GM18507 (cell line): ENCODE measurements at regions not wholly inside any gene's neighbourhood (a gene's known extent, or its start where the extent isn't known, plus 50 kb on each side); places are given as distances from the start of the nearest gene placed in this dataset.

Experiments
- DNase-seq: peaks from one replicate; pipeline ENCODE4 v3.0.0; 2011; ENCODE audit warnings: low read depth; ENCODE audit not compliant: insufficient read length; ENCODE audit errors: extremely low spot score
- FAIRE-seq: peaks from 2 replicates; lab custom pipeline; 2011; peaks lifted over from hg19 to GRCh38; lab: Jason Lieb, UNC

GRCh38 chr12:97005174-97005573, 98.1 kb downstream of the NEDD1 start:
- no peak for FAIRE-seq
- DNase-seq, result no peak

- DNase-seq (no peak), FAIRE-seq (no peak)
Measured at GRCh38 chr12:97005646-97006045, 98.6 kb downstream of the NEDD1 start.

DNA sequence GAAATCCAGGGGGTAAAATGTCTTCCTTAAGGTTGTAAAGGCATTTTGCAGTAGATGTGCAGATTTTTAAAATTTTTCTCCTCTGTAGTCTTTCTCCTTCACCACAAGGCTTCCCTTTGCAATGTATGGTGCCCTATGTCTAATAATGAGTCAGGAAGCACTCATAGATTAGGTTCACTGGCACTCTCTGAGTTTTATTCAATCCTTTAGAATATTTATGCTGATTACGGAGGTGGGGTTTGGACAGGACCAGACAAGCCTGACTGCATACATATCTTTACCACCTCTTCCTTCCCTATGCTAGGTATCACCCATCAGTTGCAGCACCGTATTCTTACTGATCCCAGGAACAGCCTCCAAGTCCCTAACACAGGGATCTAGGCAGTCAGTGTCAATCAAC, 99.5 kb downstream of the NEDD1 start:
- DNase-seq (no peak), FAIRE-seq (no peak)

DNA sequence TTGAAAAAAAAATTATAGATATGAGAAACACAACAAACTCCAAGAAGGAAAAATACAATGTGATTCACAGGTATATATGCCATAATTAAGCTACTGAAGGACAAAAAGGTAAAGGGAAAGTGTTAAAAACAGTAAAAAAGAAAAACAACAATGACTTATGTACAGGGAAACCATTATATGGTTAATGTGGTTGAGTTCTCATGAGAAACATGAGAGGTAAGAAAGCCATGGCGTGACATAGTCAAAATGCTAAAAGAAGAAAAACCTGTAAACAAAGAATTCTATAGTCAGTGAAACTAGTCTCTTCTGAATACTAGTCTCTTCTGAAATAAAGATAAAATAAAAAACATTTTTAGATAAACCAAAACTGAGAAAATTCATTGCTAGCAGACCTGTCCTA, 109.1 kb downstream of the NEDD1 start:
- FAIRE-seq, result no peak

GRCh38 chr12:97017213-97017612, 110.2 kb downstream of the NEDD1 start:
- FAIRE-seq, result no peak
- no peak for DNase-seq

More for the DNA sequence above, 109.1 kb downstream of the NEDD1 start:
- no peak for DNase-seq

- FAIRE-seq (no peak), DNase-seq (no peak)
Measured at GRCh38 chr12:97022536-97023230, 115.6 kb downstream of the NEDD1 start.

DNA sequence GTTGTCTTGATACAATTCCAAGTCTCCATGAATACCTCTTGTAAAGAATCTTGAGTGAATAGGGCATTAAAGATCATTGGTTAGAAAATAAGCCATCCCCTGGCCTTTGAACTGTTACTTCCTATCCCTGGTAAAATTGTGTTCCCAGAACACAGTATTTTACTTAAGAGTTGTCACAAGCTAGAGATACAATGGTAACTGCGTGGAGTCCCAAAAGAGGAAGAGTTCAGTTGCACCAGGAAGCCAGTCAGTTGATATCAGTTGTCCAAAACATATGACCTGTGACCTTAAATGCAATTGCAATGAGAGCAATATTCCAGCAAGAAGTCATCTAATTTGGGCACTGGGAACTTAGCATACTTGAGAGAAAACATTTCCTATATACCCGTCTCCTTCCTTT, 117.3 kb downstream of the NEDD1 start:
- no peak for DNase-seq
- no peak for FAIRE-seq

GRCh38 chr12:97026901-97027300, 119.8 kb downstream of the NEDD1 start:
- FAIRE-seq, result no peak
- DNase-seq, result no peak

DNA sequence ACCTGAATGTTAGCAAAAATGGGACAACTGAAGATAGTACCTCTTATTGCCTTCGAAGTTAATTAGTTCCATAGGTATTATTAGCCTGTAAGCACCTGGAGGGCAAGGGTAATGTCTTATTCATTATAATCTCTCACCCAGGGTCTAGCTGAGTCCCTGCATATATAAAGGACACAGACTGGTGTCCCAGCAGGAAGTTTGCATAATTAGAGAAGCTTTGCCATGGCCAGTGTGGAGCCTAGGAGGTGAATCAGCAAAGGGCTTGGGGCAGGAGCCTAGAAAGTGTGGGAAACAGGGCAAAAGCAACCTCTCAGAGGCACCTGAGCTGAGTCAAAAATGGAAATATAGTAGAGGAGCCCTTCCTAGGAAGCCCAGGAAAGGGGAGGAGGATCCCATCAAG, 120.4 kb downstream of the NEDD1 start:
- no peak for FAIRE-seq

GRCh38 chr12:97038131-97038530, 131.1 kb downstream of the NEDD1 start:
- FAIRE-seq, result no peak
- DNase-seq, result no peak

More for the DNA sequence above, 120.4 kb downstream of the NEDD1 start:
- no peak for DNase-seq

GRCh38 chr12:97038834-97039233, 131.8 kb downstream of the NEDD1 start:
- no peak for DNase-seq
- no peak for FAIRE-seq

- FAIRE-seq, result no peak
- DNase-seq, result no peak
Measured at GRCh38 chr12:97046901-97047300, 139.8 kb downstream of the NEDD1 start.

DNA sequence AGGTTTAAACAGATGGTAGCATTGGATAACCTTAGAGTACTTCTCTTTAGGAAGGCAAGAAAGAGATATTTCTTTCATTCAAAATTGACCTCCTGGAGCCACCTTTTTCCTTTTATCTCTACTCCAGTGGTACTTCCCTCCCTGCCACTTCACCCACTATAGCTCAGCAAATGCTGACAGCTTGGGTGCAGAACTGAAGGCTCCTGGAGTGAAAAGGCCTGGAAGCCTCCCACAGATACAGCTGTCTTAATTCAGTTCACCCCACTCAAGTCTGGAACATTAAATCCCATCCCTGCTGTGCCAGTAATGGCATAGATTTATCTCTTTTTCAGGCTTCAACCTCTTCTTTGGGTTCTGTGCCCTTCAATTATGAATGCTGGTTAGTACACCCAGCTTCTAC, 140.3 kb downstream of the NEDD1 start:
- DNase-seq (no peak), FAIRE-seq (no peak)

DNA sequence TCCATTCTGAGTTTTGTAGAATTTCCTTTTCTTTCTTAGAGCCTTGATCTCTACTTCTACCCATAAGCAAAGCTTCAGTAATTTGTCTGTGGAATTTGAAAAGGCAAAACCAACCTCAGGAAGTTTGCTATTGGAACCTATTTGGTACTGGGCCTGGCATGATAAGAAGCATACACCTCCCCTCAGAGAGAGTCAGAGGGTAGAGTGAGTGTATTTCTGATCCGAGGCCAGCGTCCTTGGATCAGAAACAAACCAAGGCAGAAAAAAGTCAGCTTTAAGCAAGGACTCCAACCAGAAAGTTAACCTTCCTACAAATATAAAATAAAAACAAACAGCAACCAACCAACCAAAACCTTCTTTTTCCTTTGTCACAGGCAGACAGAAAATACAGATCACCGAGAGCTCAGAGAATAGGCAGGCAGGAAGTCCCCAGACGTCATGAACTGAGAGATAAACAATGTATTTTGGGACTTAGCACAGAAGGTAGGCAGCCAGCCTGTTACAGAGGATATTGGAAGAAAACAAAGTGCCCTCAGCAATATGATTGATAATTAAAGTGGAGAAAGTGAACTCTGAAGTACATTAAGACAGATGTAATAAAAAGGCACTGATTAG, 141.5 kb downstream of the NEDD1 start:
- FAIRE-seq, result no peak
- no peak for DNase-seq

DNA sequence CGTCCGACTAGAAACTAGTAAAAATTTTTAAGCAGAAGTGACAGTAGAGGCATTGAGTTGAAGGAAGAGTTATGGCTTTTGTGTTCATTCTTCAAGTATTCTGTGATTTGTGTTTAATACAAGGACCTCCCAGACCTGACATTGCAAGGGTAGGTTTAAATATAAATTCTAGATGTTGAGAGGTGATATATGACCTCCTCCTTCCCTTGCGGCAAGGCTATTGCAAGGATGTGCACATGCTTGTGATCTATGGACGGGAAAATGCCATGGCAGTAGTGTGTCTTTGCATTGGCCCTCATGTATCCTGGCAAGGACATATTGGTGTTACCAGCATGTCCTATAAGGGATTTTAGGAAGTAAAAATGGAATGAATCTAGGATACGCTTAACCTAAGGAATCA, 143.5 kb downstream of the NEDD1 start:
- DNase-seq (no peak), FAIRE-seq (no peak)

GRCh38 chr12:97051341-97051740, 144.3 kb downstream of the NEDD1 start:
- DNase-seq (no peak), FAIRE-seq (no peak)

DNA sequence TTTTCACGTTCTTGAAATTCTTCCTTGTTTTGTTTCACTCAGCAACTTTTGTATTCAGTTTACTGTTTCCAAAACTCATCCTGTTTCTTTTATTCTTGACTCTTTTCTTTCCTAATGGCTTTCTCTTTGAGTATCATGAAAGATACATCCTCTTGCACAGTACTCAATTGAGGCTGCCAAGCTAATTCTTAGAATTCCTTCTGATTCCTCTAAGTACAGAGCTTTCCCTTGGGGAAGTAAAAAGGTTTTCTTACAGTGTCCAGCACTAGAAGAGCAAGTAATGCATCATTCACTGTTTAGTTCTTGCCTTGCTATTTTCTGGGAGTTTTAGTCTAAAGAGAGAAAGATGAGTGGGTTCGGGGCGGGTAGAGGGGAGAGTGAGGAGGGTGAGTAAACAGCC, 154.1 kb downstream of the NEDD1 start:
- no peak for DNase-seq
- FAIRE-seq, result no peak

- no peak for FAIRE-seq
- no peak for DNase-seq
Measured at GRCh38 chr12:97063292-97063935, 156.4 kb downstream of the NEDD1 start.

GRCh38 chr12:97075161-97075933, 168.3 kb downstream of the NEDD1 start:
- DNase-seq, result no peak
- FAIRE-seq, result no peak

DNA sequence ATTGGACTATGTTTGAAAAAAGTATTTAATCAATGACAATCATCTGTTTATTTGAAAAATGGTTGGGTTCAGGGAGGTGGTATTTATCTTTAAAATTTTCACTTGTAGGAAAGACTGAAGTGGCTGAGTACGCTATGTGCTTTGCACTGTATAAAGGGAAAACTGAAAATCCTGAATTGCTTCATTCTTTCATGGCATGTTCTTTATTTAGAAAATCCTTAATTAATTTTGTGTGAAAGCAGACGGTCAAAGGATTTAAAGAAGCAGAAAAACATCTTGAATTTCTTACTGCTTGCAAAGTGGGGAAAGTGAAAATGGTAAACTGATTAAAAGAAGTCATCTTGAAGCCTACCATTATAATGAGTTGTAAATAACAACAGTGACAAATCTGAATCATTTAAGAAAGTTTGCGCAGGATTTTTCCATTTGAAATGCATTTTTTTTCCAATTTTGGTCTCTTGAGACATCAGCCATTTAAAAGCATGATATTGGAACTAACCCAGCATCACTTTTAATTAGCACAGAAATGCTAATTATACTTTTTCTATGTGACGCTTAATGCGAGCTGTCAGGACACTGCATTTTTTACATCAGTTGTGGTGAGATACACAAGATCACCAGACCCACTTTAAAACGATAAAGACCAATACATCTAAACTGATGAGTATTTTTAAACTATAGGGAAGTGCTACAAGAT, 169.0 kb downstream of the NEDD1 start:
- DNase-seq, result no peak
- no peak for FAIRE-seq
